H1 (cell line): ENCODE measurements at regions not wholly inside any gene's neighbourhood (a gene's known extent, or its start where the extent isn't known, plus 50 kb on each side); places are given as distances from the start of the nearest gene placed in this dataset.

Experiments used
- CTCF ChIA-PET: fragments of 300-600 bp; sonication (Branson Sonifier 250); formaldehyde crosslinking; loops from one replicate; lab custom pipeline; 2021; ENCODE audit not compliant: partially characterized antibody; lab: Charles Lee
- POLR2A ChIA-PET: fragments of 300-600 bp; sonication (Branson Sonifier 250); formaldehyde crosslinking; loops from one replicate; lab custom pipeline; 2021; ENCODE audit warnings: inconsistent platforms; ENCODE audit not compliant: partially characterized antibody; lab: Charles Lee
- DNase-seq, 2 experiments: peaks; one replicate each; pipeline versions ENCODE4 v3.0.0 to v3.0.0-alpha.2; 2010 to 2022; ENCODE audit warnings: low spot score in 2 of 2, low read depth in 1 of 2, mixed read lengths in 1 of 2
- FAIRE-seq: peaks from 2 replicates; lab custom pipeline; 2011; peaks lifted over from hg19 to GRCh38; lab: Jason Lieb, UNC
- H2AFZ ChIP-seq: 2 replicates; pipeline ENCODE4 v1.8.1; 2012; ENCODE audit warnings: low read length, inconsistent platforms
- H2AK5ac ChIP-seq: 2 replicates; pipeline ENCODE4 v1.6.1; 2013; ENCODE audit warnings: low read depth, low read length
- H2BK120ac ChIP-seq: replicated peaks from 2 replicates; pipeline ENCODE3; 2013; ENCODE audit warnings: low read depth, low read length, inconsistent platforms
- H2BK12ac ChIP-seq: 2 replicates; pipeline ENCODE4 v1.6.1; 2013; ENCODE audit warnings: low read depth, low read length
- H2BK15ac ChIP-seq: 2 replicates; pipeline ENCODE4 v1.6.1; 2013; ENCODE audit warnings: low read length
- H2BK20ac ChIP-seq: 2 replicates; pipeline ENCODE4 v1.6.1; 2013; ENCODE audit warnings: low read length
- H2BK5ac ChIP-seq: 2 replicates; pipeline ENCODE4 v1.6.1; 2013; ENCODE audit warnings: low read depth, low read length
- H3K14ac ChIP-seq: 2 replicates; pipeline ENCODE4 v1.6.1; 2013; ENCODE audit warnings: inconsistent platforms; ENCODE audit not compliant: insufficient read length
- H3K18ac ChIP-seq: 2 replicates; pipeline ENCODE4 v1.6.1; 2013; ENCODE audit warnings: low read length; ENCODE audit errors: extremely low read depth
- H3K23ac ChIP-seq: 2 replicates; pipeline ENCODE4 v1.6.1; 2013; ENCODE audit warnings: inconsistent platforms; ENCODE audit not compliant: insufficient read length
- H3K23me2 ChIP-seq: 2 replicates; pipeline ENCODE4 v1.6.1; 2013; ENCODE audit warnings: low read depth, low read length
- H3K27ac ChIP-seq: 2 replicates; pipeline ENCODE4 v1.6.1; 2011; ENCODE audit warnings: low read depth, low read length, inconsistent platforms
- H3K27me3 ChIP-seq, 4 experiments: replicated peaks in 1 of 4; 1 replicate in 1 of 4; 2 replicates in 3 of 4; pipeline versions ENCODE4 v1.6.1 to v1.8.1; 2011 to 2013; ENCODE audit warnings: low read length in 3 of 4, mild to moderate bottlenecking in 3 of 4, inconsistent platforms in 2 of 4, mixed read lengths in 2 of 4, moderate library complexity in 1 of 4; ENCODE audit not compliant: control insufficient read depth in 3 of 4, insufficient read depth in 3 of 4; ENCODE audit errors: extremely low read depth in 1 of 4
- H3K36me3 ChIP-seq, 4 experiments: 2 replicates each; pipeline versions ENCODE4 v1.6.1 to v1.8.1; 2011 to 2013; ENCODE audit warnings: mild to moderate bottlenecking in 4 of 4, low read length in 3 of 4, moderate library complexity in 2 of 4, control low read depth in 1 of 4, inconsistent platforms in 1 of 4; ENCODE audit not compliant: insufficient read depth in 4 of 4, control insufficient read depth in 2 of 4
- H3K4ac ChIP-seq: replicated peaks from 2 replicates; pipeline ENCODE3; 2013; ENCODE audit warnings: low read length, low read depth, mixed read lengths, inconsistent platforms; ENCODE audit not compliant: insufficient read length
- H3K4me1 ChIP-seq, 4 experiments: replicated peaks in 1 of 4; 1 replicate in 1 of 4; 2 replicates in 3 of 4; pipeline versions ENCODE4 v1.6.1 to v1.8.1; 2011 to 2013; ENCODE audit warnings: low read length in 3 of 4, inconsistent platforms in 2 of 4, mixed read lengths in 1 of 4; ENCODE audit not compliant: insufficient read depth in 4 of 4, control insufficient read depth in 3 of 4
- H3K4me2 ChIP-seq, 2 experiments: 2 replicates each; pipeline versions ENCODE4 v1.6.1 to v1.8.1; 2011 to 2013; ENCODE audit warnings: low read depth in 2 of 2, low read length in 2 of 2, control low read depth in 1 of 2, inconsistent platforms in 1 of 2, mild to moderate bottlenecking in 1 of 2; ENCODE audit not compliant: insufficient read depth in 1 of 2
- H3K4me3 ChIP-seq, 4 experiments: fragments of 200-600, 300-600 bp in 1 of 4; sonication (generic), shearing (Covaris generic), sonication (Bioruptor Twin) in 1 of 4; 2 replicates each; pipeline versions ENCODE4 v1.5.1 to v1.8.1; 2011 to 2016; ENCODE audit warnings: low read length in 4 of 4, low read depth in 3 of 4, control low read depth in 2 of 4, inconsistent platforms in 2 of 4, mild to moderate bottlenecking in 2 of 4, mixed read lengths in 1 of 4, moderate library complexity in 1 of 4; ENCODE audit not compliant: insufficient read depth in 2 of 4; ENCODE audit errors: extremely low read depth in 1 of 4
- H3K56ac ChIP-seq: replicated peaks from 2 replicates; pipeline ENCODE3; 2013; ENCODE audit warnings: low read depth, mild to moderate bottlenecking, mixed read lengths, low read length, inconsistent platforms; ENCODE audit not compliant: insufficient read length
- H3K79me1 ChIP-seq: 2 replicates; pipeline ENCODE4 v1.6.1; 2013; ENCODE audit warnings: low read depth, low read length, control low read depth
- H3K79me2 ChIP-seq, 2 experiments: 2 replicates each; pipeline versions ENCODE4 v1.6.1 to v1.8.1; 2012 to 2013; ENCODE audit warnings: low read length in 2 of 2, mild to moderate bottlenecking in 2 of 2, inconsistent platforms in 1 of 2; ENCODE audit not compliant: insufficient read depth in 2 of 2, control insufficient read depth in 1 of 2
- H3K9ac ChIP-seq, 4 experiments: replicated peaks in 1 of 4; 1 replicate in 1 of 4; 2 replicates in 3 of 4; pipeline versions ENCODE4 v1.6.1 to v1.8.1; 2011 to 2013; ENCODE audit warnings: low read depth in 3 of 4, low read length in 3 of 4, control low read depth in 2 of 4, mild to moderate bottlenecking in 2 of 4, moderate library complexity in 2 of 4, inconsistent platforms in 1 of 4; ENCODE audit errors: extremely low read depth in 1 of 4
- H3K9me3 ChIP-seq, 2 experiments: 2 replicates each; pipeline versions ENCODE4 v1.6.1 to v1.8.1; 2012 to 2013; ENCODE audit warnings: mild to moderate bottlenecking in 2 of 2, moderate library complexity in 2 of 2, control low read depth in 1 of 2, inconsistent platforms in 1 of 2, low read depth in 1 of 2, low read length in 1 of 2, mixed read lengths in 1 of 2; ENCODE audit not compliant: insufficient read depth in 2 of 2
- H4K20me1 ChIP-seq, 2 experiments: replicated peaks in 1 of 2; 2 replicates each; pipeline versions ENCODE3 to v1.8.1; 2011 to 2013; ENCODE audit warnings: inconsistent platforms in 2 of 2, low read length in 2 of 2, mild to moderate bottlenecking in 1 of 2; ENCODE audit not compliant: insufficient read depth in 2 of 2, control insufficient read depth in 1 of 2
- H4K5ac ChIP-seq: 2 replicates; pipeline ENCODE4 v1.6.1; 2013; ENCODE audit warnings: low read length, low read depth, mixed read lengths, inconsistent platforms; ENCODE audit not compliant: insufficient read length
- H4K8ac ChIP-seq: 2 replicates; pipeline ENCODE4 v1.8.0; 2013; ENCODE audit warnings: mild to moderate bottlenecking, moderate library complexity, low read length, inconsistent platforms; ENCODE audit not compliant: insufficient read depth; ENCODE audit errors: extremely low read depth
- H4K91ac ChIP-seq: replicated peaks from 2 replicates; pipeline ENCODE3; 2013; ENCODE audit warnings: low read length, mixed read lengths, inconsistent platforms; ENCODE audit not compliant: insufficient read length
- ATF3 ChIP-seq: IDR thresholded peaks from 2 replicates; pipeline ENCODE4 v1.6.1; 2011; ENCODE audit warnings: low read depth, mild to moderate bottlenecking, low read length; ENCODE audit not compliant: insufficient read depth
- EP300 ChIP-seq, 2 experiments: IDR thresholded peaks; 1 replicate in 1 of 2; 2 replicates in 1 of 2; pipeline ENCODE4 v1.6.1; 2011 to 2012; ENCODE audit warnings: low read depth in 2 of 2, low read length in 2 of 2, mild to moderate bottlenecking in 2 of 2, borderline replicate concordance in 1 of 2, inconsistent platforms in 1 of 2, moderate library complexity in 1 of 2
- EZH2 ChIP-seq: fragments of 200-600 bp; sonication (generic); IDR thresholded peaks from 2 replicates; pipeline ENCODE4 v1.7.1; 2012; ENCODE audit warnings: low read depth, mild to moderate bottlenecking, moderate library complexity, low read length, inconsistent platforms; ENCODE audit not compliant: severe bottlenecking
- GABPA ChIP-seq: IDR thresholded peaks from 2 replicates; pipeline ENCODE4 v1.6.1; 2011; ENCODE audit warnings: mild to moderate bottlenecking, low read length, moderate library complexity, borderline replicate concordance; ENCODE audit not compliant: insufficient read depth
- KDM1A ChIP-seq: fragments of 200-600, 300-600 bp; sonication (generic); IDR thresholded peaks from 2 replicates; pipeline ENCODE4 v1.7.1; 2016; ENCODE audit warnings: mild to moderate bottlenecking, low read length, borderline replicate concordance
- KDM4A ChIP-seq: IDR thresholded peaks from one replicate; pipeline ENCODE4 v1.7.1; 2012; ENCODE audit warnings: low read depth, mild to moderate bottlenecking, moderate library complexity, low read length, inconsistent platforms; ENCODE audit not compliant: severe bottlenecking
- POLR2A ChIP-seq, 2 experiments: IDR thresholded peaks; 1 replicate in 1 of 2; 2 replicates in 1 of 2; pipeline ENCODE4 v1.6.1; 2011; ENCODE audit warnings: low read depth in 2 of 2, low read length in 2 of 2, mild to moderate bottlenecking in 2 of 2; ENCODE audit errors: control extremely low read depth in 1 of 2
- RAD21 ChIP-seq, 2 experiments: IDR thresholded peaks in 1 of 2; conservative IDR thresholded peaks in 1 of 2; 2 replicates each; pipeline ENCODE4 v1.6.1; 2011; ENCODE audit warnings: low read depth in 2 of 2, low read length in 2 of 2, improper control_type of control experiment in 1 of 2, inconsistent platforms in 1 of 2, mild to moderate bottlenecking in 1 of 2, moderate library complexity in 1 of 2
- SP1 ChIP-seq: IDR thresholded peaks from 2 replicates; pipeline ENCODE4 v1.6.1; 2011; ENCODE audit warnings: low read depth, low read length
- TBP ChIP-seq: IDR thresholded peaks from 2 replicates; pipeline ENCODE4 v1.6.1; 2011; ENCODE audit warnings: low read depth, low read length, improper control_type of control experiment
- TEAD4 ChIP-seq: IDR thresholded peaks from 2 replicates; pipeline ENCODE4 v1.6.1; 2012; ENCODE audit warnings: low read depth, low read length, inconsistent platforms, mixed read lengths
- whole genome bisulfite sequencing, 2 experiments: shearing (Covaris generic) in 1 of 2; methylation state at CpG; one replicate each; pipeline versions ENCODE4 v1.1.6 to v1.1.7; 2013 to 2015; ENCODE audit warnings: low lambda C conversion rate in 2 of 2, mixed read lengths in 2 of 2, inconsistent platforms in 1 of 2, low coverage in 1 of 2, missing lambda C conversion rate in 1 of 2; ENCODE audit not compliant: insufficient replicate concordance in 2 of 2, insufficient coverage in 1 of 2, insufficient read length in 1 of 2; ENCODE audit errors: extremely low coverage in 1 of 2, missing lambda C conversion rate in 1 of 2; 5-methylcytosine and 5-hydroxymethylcytosine counted together

GRCh38 chr11:116577956-116578355 is 194.8 kb downstream of the BUD13 start:
- Histone ChIP-seq H2BK5ac (no peak overlapping the region), H3K4ac (no peak overlapping the region), H3K36me3 (no peaks in the 10 kb centered on the region), H4K5ac (no peak overlapping the region), H4K91ac (no peak overlapping the region), H3K79me2 (no peaks in the 10 kb centered on the region), H2AFZ (no peak overlapping the region), H2BK20ac (no peak overlapping the region), H3K27me3 (peaks cover 49 to 68% (median 63%) of the 10 kb centered on the region in 4 experiments), H3K9ac (no peak overlapping the region), H3K18ac (no peak overlapping the region), H2BK120ac (no peak overlapping the region), H2BK15ac (no peak overlapping the region), H3K27ac (no peak overlapping the region), H3K56ac (no peak overlapping the region), H3K79me1 (no peaks in the 10 kb centered on the region), H3K9me3 (no peaks in the 10 kb centered on the region), H3K4me1 (peaks cover 16 to 28% (median 19%) of the 10 kb centered on the region in 4 experiments), H4K20me1 (peaks cover 2 to 7% of the 10 kb centered on the region in 2 experiments), H3K23ac (no peak overlapping the region), H2BK12ac (no peak overlapping the region), H3K4me3 (no peak overlapping the region), H3K23me2 (peaks cover 13% of the 10 kb centered on the region; the same call in 1 of the 2 replicates), H3K14ac (no peak overlapping the region), H4K8ac (no peak overlapping the region), H3K4me2 (no peak overlapping the region), H2AK5ac (no peak overlapping the region)
- FAIRE-seq (no peak), DNase-seq (no peak)
- TF ChIP-seq EP300 (IDR thresholded peaks at IDR 0.05; ENCODE audit: borderline replicate concordance in 1 of 2, low read depth in 2 of 2, low read length in 2 of 2) (no peak), ATF3 (no peak), POLR2A (IDR thresholded peaks at IDR 0.05; ENCODE audit: control extremely low read depth in 1 of 2, low read depth in 2 of 2, low read length in 2 of 2) (no peak), TEAD4 (no peak), EZH2 (no peak), SP1 (no peak), KDM1A (no peak), RAD21 (IDR thresholded peaks at IDR 0.05 in 1 of 2, conservative IDR thresholded peaks at IDR 0.05 in 1 of 2; ENCODE audit: low read depth in 2 of 2, low read length in 2 of 2) (no peak), TBP (no peak), GABPA (no peak), KDM4A (no peak)
- ChIA-PET CTCF (interaction anchor here (0.7 to 3.0 kb wide), 10 partner anchors 10 to 220 kb away, joined by 3 to 17 read pairs (median 5); no protein-coding TSS in a partner anchor), POLR2A (interaction anchor here (0.8 kb wide), 1 partner anchor 219 kb away, joined by 3 read pairs; no protein-coding TSS in a partner anchor)
- WGBS, 2 experiments, result 82% methylated on average over 3 of the region's 3 CpGs; no CpG with 5 or more reads in 1 of the 2 experiments
